IMR-90 (cell line): ENCODE measurements at regions not wholly inside any gene's neighbourhood (a gene's known extent, or its start where the extent isn't known, plus 50 kb on each side); places are given as distances from the start of the nearest gene placed in this dataset.

Experiments
- ATAC-seq: fragments of 200-7000 bp; cut with Tn5 transposase; 2 replicates; pipeline ENCODE4 v1.9.1; 2020; ENCODE audit warnings: low read depth, mild to moderate bottlenecking, moderate library complexity
- BruUV-seq: library from RNA; stranded (reverse); fragments of 400-500 nt; replicated peaks from 2 replicates; lab custom pipeline; 2021; lab: Mats Ljungman, UMichigan
- CTCF ChIA-PET: fragments of 300-600 bp; formaldehyde crosslinking; extraction: SDS; loops from one replicate; lab custom pipeline; 2021; ENCODE audit warnings: antibody characterized with exemption; lab: Yijun Ruan, JAX
- POLR2A ChIA-PET: fragments of 300-600 bp; sonication (Branson Sonifier 250); formaldehyde crosslinking; loops from one replicate; lab custom pipeline; 2022; ENCODE audit warnings: antibody characterized with exemption; ENCODE audit not compliant: unreplicated experiment; lab: Charles Lee
- DNase-seq: peaks from one replicate; pipeline ENCODE4 v3.0.0; 2013
- H2AFZ ChIP-seq: replicated peaks from 2 replicates; pipeline ENCODE3; 2013; ENCODE audit warnings: low read length, mild to moderate bottlenecking; ENCODE audit not compliant: poor library complexity
- H2AK5ac ChIP-seq: 2 replicates; pipeline ENCODE4 v1.6.1; 2013; ENCODE audit warnings: low read depth, low read length, inconsistent platforms
- H2AK9ac ChIP-seq: replicated peaks from 2 replicates; pipeline ENCODE3; 2013; ENCODE audit warnings: mild to moderate bottlenecking, low read depth, low read length, moderate library complexity; ENCODE audit not compliant: poor library complexity
- H2BK120ac ChIP-seq: 2 replicates; pipeline ENCODE4 v1.6.1; 2013; ENCODE audit warnings: low read depth, low read length, inconsistent platforms
- H2BK15ac ChIP-seq: 3 replicates; pipeline ENCODE4 v1.6.1; 2013; ENCODE audit warnings: low read depth, low read length, inconsistent platforms
- H2BK20ac ChIP-seq: 2 replicates; pipeline ENCODE4 v1.6.1; 2013; ENCODE audit warnings: low read depth, mild to moderate bottlenecking, inconsistent platforms, low read length, moderate library complexity
- H2BK5ac ChIP-seq: 2 replicates; pipeline ENCODE4 v1.6.1; 2013; ENCODE audit warnings: mild to moderate bottlenecking, low read depth, low read length, inconsistent platforms; ENCODE audit not compliant: poor library complexity, severe bottlenecking
- H3K14ac ChIP-seq: replicated peaks from 2 replicates; pipeline ENCODE4 v1.6.1; 2013; ENCODE audit warnings: low read depth, low read length, inconsistent platforms
- H3K18ac ChIP-seq: 2 replicates; pipeline ENCODE4 v1.6.1; 2013; ENCODE audit warnings: low read depth, low read length, control low read depth
- H3K23ac ChIP-seq: 2 replicates; pipeline ENCODE4 v1.6.1; 2013; ENCODE audit warnings: low read depth, low read length, inconsistent platforms
- H3K27ac ChIP-seq: 2 replicates; pipeline ENCODE4 v1.5.1; 2013; ENCODE audit warnings: mild to moderate bottlenecking, control low read depth, low read length; ENCODE audit not compliant: insufficient read depth
- H3K27me3 ChIP-seq: 2 replicates; pipeline ENCODE4 v1.6.1; 2013; ENCODE audit warnings: low read length; ENCODE audit not compliant: control insufficient read depth, insufficient read depth
- H3K36me3 ChIP-seq: 2 replicates; pipeline ENCODE4 v1.6.1; 2013; ENCODE audit warnings: low read length, mixed read lengths; ENCODE audit not compliant: control insufficient read depth, insufficient read depth
- H3K4ac ChIP-seq: 2 replicates; pipeline ENCODE4 v1.6.1; 2013; ENCODE audit warnings: low read depth, low read length, inconsistent platforms
- H3K4me1 ChIP-seq: 2 replicates; pipeline ENCODE4 v1.6.1; 2013; ENCODE audit warnings: low read length, mixed read lengths; ENCODE audit not compliant: control insufficient read depth, insufficient read depth
- H3K4me2 ChIP-seq: 2 replicates; pipeline ENCODE4 v1.6.1; 2013; ENCODE audit warnings: low read depth, mild to moderate bottlenecking, control low read depth, low read length, moderate library complexity
- H3K4me3 ChIP-seq: 2 replicates; pipeline ENCODE4 v1.5.1; 2013; ENCODE audit warnings: low read depth, mild to moderate bottlenecking, control low read depth, low read length, moderate library complexity; ENCODE audit not compliant: insufficient read depth
- H3K56ac ChIP-seq: 2 replicates; pipeline ENCODE4 v1.6.1; 2013; ENCODE audit warnings: low read length, inconsistent platforms; ENCODE audit not compliant: insufficient read depth; ENCODE audit errors: extremely low read depth
- H3K79me1 ChIP-seq, 2 experiments: 2 replicates each; pipeline ENCODE4 v1.6.1; 2013; ENCODE audit warnings: low read length in 2 of 2, inconsistent platforms in 1 of 2, low read depth in 1 of 2
- H3K9ac ChIP-seq: 2 replicates; pipeline ENCODE4 v1.6.1; 2013; ENCODE audit warnings: low read depth, low read length, control low read depth
- H3K9me1 ChIP-seq: 2 replicates; pipeline ENCODE4 v1.6.1; 2013; ENCODE audit warnings: low read length, inconsistent platforms; ENCODE audit not compliant: insufficient read depth
- H3K9me3 ChIP-seq: 2 replicates; pipeline ENCODE4 v1.6.1; 2013; ENCODE audit warnings: low read length; ENCODE audit not compliant: control insufficient read depth, insufficient read depth
- H4K20me1 ChIP-seq: 2 replicates; pipeline ENCODE4 v1.6.1; 2013; ENCODE audit warnings: low read length, inconsistent platforms; ENCODE audit not compliant: insufficient read depth
- H4K5ac ChIP-seq: 2 replicates; pipeline ENCODE4 v1.6.1; 2013; ENCODE audit warnings: mild to moderate bottlenecking, low read depth, low read length, control low read depth
- H4K8ac ChIP-seq, 2 experiments: 2 replicates each; pipeline ENCODE4 v1.6.1; 2013; ENCODE audit warnings: low read depth in 2 of 2, low read length in 2 of 2, control low read depth in 1 of 2, inconsistent platforms in 1 of 2
- H4K91ac ChIP-seq: 2 replicates; pipeline ENCODE4 v1.6.1; 2013; ENCODE audit warnings: low read depth, low read length, inconsistent platforms; ENCODE audit not compliant: insufficient read depth
- FOS ChIP-seq: fragments of 150-350 bp; IDR thresholded peaks from 2 replicates; pipeline ENCODE4 v1.6.1; 2016; ENCODE audit warnings: low read depth, low read length
- MAFK ChIP-seq: IDR thresholded peaks from 2 replicates; pipeline ENCODE4 v1.6.1; 2012; ENCODE audit warnings: low read depth, low read length, improper control_type of control experiment
- MXI1 ChIP-seq: IDR thresholded peaks from 2 replicates; pipeline ENCODE4 v1.6.1; 2012; ENCODE audit warnings: low read depth, mild to moderate bottlenecking, low read length, moderate library complexity, borderline replicate concordance
- NFE2L2 ChIP-seq: fragments of 150-350 bp; IDR thresholded peaks from 2 replicates; pipeline ENCODE4 v1.6.1; 2016; ENCODE audit warnings: low read depth, mild to moderate bottlenecking, low read length
- RCOR1 ChIP-seq: IDR thresholded peaks from 2 replicates; pipeline ENCODE4 v1.6.1; 2012; ENCODE audit warnings: mild to moderate bottlenecking, low read length, improper control_type of control experiment; ENCODE audit not compliant: insufficient replicate concordance
- WGBS, 2 experiments: methylation state at CpG; one replicate each; pipeline versions ENCODE4 v1.1.5 to v1.1.7; 2013; ENCODE audit warnings: missing lambda C conversion rate in 2 of 2; ENCODE audit not compliant: insufficient read length in 1 of 2; ENCODE audit errors: extremely low coverage in 2 of 2; 5-methylcytosine and 5-hydroxymethylcytosine counted together
- dilution Hi-C: fragments of 300-500 bp; cut with HindIII; formaldehyde crosslinking; loops from one replicate; pipeline ENCODE4 v1.14.3; 2018; ENCODE audit warnings: low sequenced_read_pairs; ENCODE audit not compliant: unreplicated experiment
- in situ Hi-C: fragments of 300-500 bp; cut with MboI; formaldehyde crosslinking; loops from 3 replicates; pipeline ENCODE4 v1.14.3; 2019; ENCODE audit warnings: low sequenced_read_pairs, inconsistent platforms, mixed read lengths
- intact Hi-C: fragments of 100-400 bp; cut with micrococcal nuclease; formaldehyde crosslinking; loops from 2 replicates; pipeline ENCODE4 v1.10.0; 2022

DNA sequence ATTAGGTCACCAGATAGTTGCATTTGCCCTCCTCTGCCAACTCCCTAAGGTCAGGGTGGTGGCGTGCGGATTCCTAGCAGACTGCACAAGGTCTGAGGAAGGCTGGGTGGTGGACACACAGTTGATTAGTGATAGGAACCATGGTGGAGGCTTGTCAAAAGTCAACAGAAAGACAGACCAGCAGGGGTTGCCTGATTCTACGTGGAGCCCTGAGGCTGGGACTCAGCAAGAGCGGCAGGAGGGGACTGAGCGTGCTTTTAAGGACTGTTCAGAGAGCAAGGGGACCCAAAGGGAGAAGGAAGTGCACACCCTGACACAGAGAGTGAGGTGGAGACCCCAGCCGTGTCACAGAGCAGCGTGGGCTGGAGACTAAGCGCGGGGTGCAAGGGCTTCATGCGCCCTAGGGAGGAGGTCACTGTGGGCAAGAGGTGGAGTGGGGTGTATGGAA lies 513.2 kb downstream of the RNF144A start:
- BruUV-seq: no TSS peak
- no peak overlapping the region for H2AFZ ChIP-seq
- no peak overlapping the region for H4K8ac ChIP-seq
- H4K91ac ChIP-seq: no peak overlapping the region
- H3K27ac ChIP-seq: no peak overlapping the region
- intact Hi-C loops (no loop called here), in situ Hi-C loops (no loop called here), dilution Hi-C loops (no loop called here)
- H3K9me3 ChIP-seq: no peaks in the 10 kb centered on the region
- no peaks in the 10 kb centered on the region for H3K36me3 ChIP-seq
- no peaks in the 10 kb centered on the region for H3K4me1 ChIP-seq
- TF ChIP-seq MXI1 (no peak), RCOR1 (no peak), MAFK (no peak), FOS (no peak), NFE2L2 (no peak)
- H3K14ac ChIP-seq: no peak overlapping the region
- no peak for ATAC-seq
- H3K4me2 ChIP-seq: no peak overlapping the region
- H3K23ac ChIP-seq: no peak overlapping the region
- no peak overlapping the region for H2BK120ac ChIP-seq
- H3K18ac ChIP-seq: no peak overlapping the region
- H3K4me3 ChIP-seq: no peak overlapping the region
- H3K9ac ChIP-seq: no peak overlapping the region
- 100% methylated on average over 3 of the region's 10 CpGs; no CpG with 5 or more reads in 1 of the 2 experiments for WGBS, 2 experiments
- H3K4ac ChIP-seq: no peak overlapping the region
- ChIA-PET CTCF (no interaction called here), POLR2A (no interaction called here)
- no peak overlapping the region for H2AK5ac ChIP-seq
- H3K27me3 ChIP-seq: peaks cover 15% of the 10 kb centered on the region
- no peak for DNase-seq
- no peak overlapping the region for H3K56ac ChIP-seq
- no peak overlapping the region for H4K5ac ChIP-seq
- no peak overlapping the region for H2AK9ac ChIP-seq
- no peaks in the 10 kb centered on the region for H3K9me1 ChIP-seq
- H3K79me1 ChIP-seq: no peaks in the 10 kb centered on the region
- H2BK5ac ChIP-seq: no peak overlapping the region
- H2BK15ac ChIP-seq: no peak overlapping the region
- H2BK20ac ChIP-seq: no peak overlapping the region
- no peaks in the 10 kb centered on the region for H4K20me1 ChIP-seq
